GM23338 (cell line): ENCODE measurements at regions not wholly inside any gene's neighbourhood (a gene's known extent, or its start where the extent isn't known, plus 50 kb on each side); places are given as distances from the start of the nearest gene placed in this dataset.

Experiments
- ATAC-seq: fragments of 200-7000 bp; cut with Tn5 transposase; 3 replicates; pipeline ENCODE4 v1.9.1; 2020
- DNase-seq: peaks from one replicate; pipeline ENCODE4 v3.0.0-alpha.2; 2015; ENCODE audit warnings: low spot score
- H2AFZ ChIP-seq: fragments of 200-600 bp; sonication (generic); 2 replicates; pipeline ENCODE4 v1.8.0; 2016; ENCODE audit warnings: antibody characterized with exemption, mild to moderate bottlenecking, moderate library complexity
- H3F3A ChIP-seq: fragments of 200-600 bp; sonication (generic); replicated peaks from 2 replicates; pipeline ENCODE4 v1.8.0; 2017; ENCODE audit warnings: antibody characterized with exemption, mixed run types, low read depth
- H3K27ac ChIP-seq: fragments of 200-600 bp; sonication (generic); 2 replicates; pipeline ENCODE4 v1.6.1; 2016; ENCODE audit warnings: low read depth
- H3K27me3 ChIP-seq: fragments of 200-600 bp; sonication (generic); 2 replicates; pipeline ENCODE4 v1.8.0; 2016; ENCODE audit warnings: mild to moderate bottlenecking, mixed run types, moderate library complexity; ENCODE audit not compliant: insufficient read depth
- H3K36me3 ChIP-seq: fragments of 200-600 bp; sonication (generic); 2 replicates; pipeline ENCODE4 v1.8.0; 2016; ENCODE audit warnings: mild to moderate bottlenecking; ENCODE audit not compliant: insufficient read depth
- H3K4me1 ChIP-seq: fragments of 200-600 bp; sonication (generic); 2 replicates; pipeline ENCODE4 v1.8.0; 2016; ENCODE audit warnings: mild to moderate bottlenecking, moderate library complexity; ENCODE audit not compliant: insufficient read depth
- H3K4me2 ChIP-seq: fragments of 200-600 bp; sonication (generic); 2 replicates; pipeline ENCODE4 v1.7.1; 2017; ENCODE audit warnings: mixed run types
- H3K4me3 ChIP-seq: fragments of 200-600 bp; sonication (generic); 2 replicates; pipeline ENCODE4 v1.6.1; 2016; ENCODE audit warnings: mixed run types
- H3K79me2 ChIP-seq: fragments of 200-600 bp; sonication (generic); replicated peaks from 2 replicates; pipeline ENCODE4 v1.8.0; 2017; ENCODE audit warnings: mild to moderate bottlenecking; ENCODE audit not compliant: insufficient read depth
- H3K9me2 ChIP-seq: fragments of 200-600 bp; sonication (generic); 2 replicates; pipeline ENCODE4 v1.8.0; 2017; ENCODE audit not compliant: insufficient read depth
- H4K20me1 ChIP-seq: fragments of 200-600 bp; sonication (generic); replicated peaks from 2 replicates; pipeline ENCODE4 v1.8.0; 2017; ENCODE audit warnings: mild to moderate bottlenecking; ENCODE audit not compliant: insufficient read depth
- H3K27ac Mint-ChIP-seq: 2 replicates; pipeline ENCODE4 v1.8.0; 2020; ENCODE audit warnings: inconsistent platforms, mild to moderate bottlenecking, moderate library complexity, mixed read lengths
- H3K27me3 Mint-ChIP-seq: 3 replicates; pipeline ENCODE4 v1.8.0; 2022; ENCODE audit warnings: low read depth, mild to moderate bottlenecking, moderate library complexity, mixed read lengths, inconsistent platforms; ENCODE audit not compliant: insufficient read depth, poor library complexity
- H3K36me3 Mint-ChIP-seq: 3 replicates; pipeline ENCODE4 v1.8.0; 2021; ENCODE audit warnings: low read depth, mild to moderate bottlenecking, inconsistent platforms, moderate library complexity, mixed read lengths
- H3K4me1 Mint-ChIP-seq: 3 replicates; pipeline ENCODE4 v1.8.0; 2020; ENCODE audit warnings: mild to moderate bottlenecking, inconsistent platforms, mixed read lengths
- H3K4me3 Mint-ChIP-seq: 3 replicates; pipeline ENCODE4 v1.8.0; 2021; ENCODE audit warnings: moderate library complexity, mild to moderate bottlenecking, inconsistent platforms, mixed read lengths
- H3K9me3 Mint-ChIP-seq: 3 replicates; pipeline ENCODE4 v1.8.0; 2020; ENCODE audit warnings: moderate library complexity, mild to moderate bottlenecking, inconsistent platforms, mixed read lengths
- JUNB ChIP-seq: IDR thresholded peaks from one replicate; pipeline ENCODE4 v1.6.1; 2016; ENCODE audit warnings: antibody characterized with exemption; ENCODE audit not compliant: unreplicated experiment
- POLR2AphosphoS5 ChIP-seq: IDR thresholded peaks from 2 replicates; pipeline ENCODE4 v1.6.1; 2016; ENCODE audit warnings: antibody characterized with exemption, low read depth
- REST ChIP-seq: IDR thresholded peaks from one replicate; pipeline ENCODE4 v1.6.1; 2018; ENCODE audit warnings: antibody characterized with exemption; ENCODE audit not compliant: unreplicated experiment
- STAT1 ChIP-seq: IDR thresholded peaks from one replicate; pipeline ENCODE4 v1.6.1; 2016; ENCODE audit warnings: antibody characterized with exemption; ENCODE audit not compliant: unreplicated experiment
- TF ChIP-seq, protein P1 (sequence below): fragments of 250-450 bp; sonication (Bioruptor Pico); IDR thresholded peaks from 2 replicates; pipeline ENCODE4 v1.5.0; 2020; ENCODE audit warnings: mild to moderate bottlenecking, moderate library complexity

DNA sequence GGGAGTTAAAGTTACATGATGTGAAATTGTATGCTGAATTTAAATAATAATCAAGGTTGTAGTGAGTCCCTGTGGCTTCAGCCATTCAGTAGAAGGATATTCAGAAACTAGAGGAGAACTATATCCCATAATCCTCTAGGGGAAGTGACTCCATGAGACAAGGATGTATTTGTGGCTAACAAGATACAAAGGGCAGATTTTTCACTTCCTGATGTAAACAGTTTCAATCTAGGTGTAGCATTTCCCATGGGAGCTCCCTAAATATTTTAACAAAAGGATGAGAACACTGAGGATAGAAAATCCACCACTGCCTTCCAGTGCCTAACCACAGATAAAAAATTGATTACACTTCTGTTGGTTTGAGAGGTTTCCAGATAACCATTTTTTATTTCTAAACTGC lies 435.4 kb upstream of the TENM3 start:
- TF ChIP-seq STAT1 (no peak), POLR2AphosphoS5 (no peak), REST (no peak), JUNB (no peak)
- TF ChIP-seq, protein P1, sequence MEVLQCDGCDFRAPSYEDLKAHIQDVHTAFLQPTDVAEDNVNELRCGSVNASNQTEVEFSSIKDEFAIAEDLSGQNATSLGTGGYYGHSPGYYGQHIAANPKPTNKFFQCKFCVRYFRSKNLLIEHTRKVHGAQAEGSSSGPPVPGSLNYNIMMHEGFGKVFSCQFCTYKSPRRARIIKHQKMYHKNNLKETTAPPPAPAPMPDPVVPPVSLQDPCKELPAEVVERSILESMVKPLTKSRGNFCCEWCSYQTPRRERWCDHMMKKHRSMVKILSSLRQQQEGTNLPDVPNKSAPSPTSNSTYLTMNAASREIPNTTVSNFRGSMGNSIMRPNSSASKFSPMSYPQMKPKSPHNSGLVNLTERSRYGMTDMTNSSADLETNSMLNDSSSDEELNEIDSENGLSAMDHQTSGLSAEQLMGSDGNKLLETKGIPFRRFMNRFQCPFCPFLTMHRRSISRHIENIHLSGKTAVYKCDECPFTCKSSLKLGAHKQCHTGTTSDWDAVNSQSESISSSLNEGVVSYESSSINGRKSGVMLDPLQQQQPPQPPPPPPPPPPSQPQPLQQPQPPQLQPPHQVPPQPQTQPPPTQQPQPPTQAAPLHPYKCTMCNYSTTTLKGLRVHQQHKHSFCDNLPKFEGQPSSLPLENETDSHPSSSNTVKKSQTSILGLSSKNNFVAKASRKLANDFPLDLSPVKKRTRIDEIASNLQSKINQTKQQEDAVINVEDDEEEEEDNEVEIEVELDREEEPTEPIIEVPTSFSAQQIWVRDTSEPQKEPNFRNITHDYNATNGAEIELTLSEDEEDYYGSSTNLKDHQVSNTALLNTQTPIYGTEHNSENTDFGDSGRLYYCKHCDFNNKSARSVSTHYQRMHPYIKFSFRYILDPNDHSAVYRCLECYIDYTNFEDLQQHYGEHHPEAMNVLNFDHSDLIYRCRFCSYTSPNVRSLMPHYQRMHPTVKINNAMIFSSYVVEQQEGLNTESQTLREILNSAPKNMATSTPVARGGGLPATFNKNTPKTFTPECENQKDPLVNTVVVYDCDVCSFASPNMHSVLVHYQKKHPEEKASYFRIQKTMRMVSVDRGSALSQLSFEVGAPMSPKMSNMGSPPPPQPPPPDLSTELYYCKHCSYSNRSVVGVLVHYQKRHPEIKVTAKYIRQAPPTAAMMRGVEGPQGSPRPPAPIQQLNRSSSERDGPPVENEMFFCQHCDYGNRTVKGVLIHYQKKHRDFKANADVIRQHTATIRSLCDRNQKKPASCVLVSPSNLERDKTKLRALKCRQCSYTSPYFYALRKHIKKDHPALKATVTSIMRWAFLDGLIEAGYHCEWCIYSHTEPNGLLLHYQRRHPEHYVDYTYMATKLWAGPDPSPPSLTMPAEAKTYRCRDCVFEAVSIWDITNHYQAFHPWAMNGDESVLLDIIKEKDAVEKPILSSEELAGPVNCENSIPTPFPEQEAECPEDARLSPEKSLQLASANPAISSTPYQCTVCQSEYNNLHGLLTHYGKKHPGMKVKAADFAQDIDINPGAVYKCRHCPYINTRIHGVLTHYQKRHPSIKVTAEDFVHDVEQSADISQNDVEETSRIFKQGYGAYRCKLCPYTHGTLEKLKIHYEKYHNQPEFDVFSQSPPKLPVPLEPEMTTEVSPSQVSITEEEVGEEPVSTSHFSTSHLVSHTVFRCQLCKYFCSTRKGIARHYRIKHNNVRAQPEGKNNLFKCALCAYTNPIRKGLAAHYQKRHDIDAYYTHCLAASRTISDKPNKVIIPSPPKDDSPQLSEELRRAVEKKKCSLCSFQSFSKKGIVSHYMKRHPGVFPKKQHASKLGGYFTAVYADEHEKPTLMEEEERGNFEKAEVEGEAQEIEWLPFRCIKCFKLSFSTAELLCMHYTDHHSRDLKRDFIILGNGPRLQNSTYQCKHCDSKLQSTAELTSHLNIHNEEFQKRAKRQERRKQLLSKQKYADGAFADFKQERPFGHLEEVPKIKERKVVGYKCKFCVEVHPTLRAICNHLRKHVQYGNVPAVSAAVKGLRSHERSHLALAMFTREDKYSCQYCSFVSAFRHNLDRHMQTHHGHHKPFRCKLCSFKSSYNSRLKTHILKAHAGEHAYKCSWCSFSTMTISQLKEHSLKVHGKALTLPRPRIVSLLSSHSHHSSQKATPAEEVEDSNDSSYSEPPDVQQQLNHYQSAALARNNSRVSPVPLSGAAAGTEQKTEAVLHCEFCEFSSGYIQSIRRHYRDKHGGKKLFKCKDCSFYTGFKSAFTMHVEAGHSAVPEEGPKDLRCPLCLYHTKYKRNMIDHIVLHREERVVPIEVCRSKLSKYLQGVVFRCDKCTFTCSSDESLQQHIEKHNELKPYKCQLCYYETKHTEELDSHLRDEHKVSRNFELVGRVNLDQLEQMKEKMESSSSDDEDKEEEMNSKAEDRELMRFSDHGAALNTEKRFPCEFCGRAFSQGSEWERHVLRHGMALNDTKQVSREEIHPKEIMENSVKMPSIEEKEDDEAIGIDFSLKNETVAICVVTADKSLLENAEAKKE, result no peak
- H3K4me2 ChIP-seq, result no peak overlapping the region

More for the DNA sequence above, 435.4 kb upstream of the TENM3 start:
- H3K4me1 Mint-ChIP-seq, result peaks cover 9% of the 10 kb centered on the region; the same call in 2 of the 3 replicates
- no peaks in the 10 kb centered on the region for H3K9me3 Mint-ChIP-seq
- Histone ChIP-seq H4K20me1 (no peaks in the 10 kb centered on the region), H3F3A (no peaks in the 10 kb centered on the region), H3K79me2 (no peaks in the 10 kb centered on the region), H3K27me3 (no peaks in the 10 kb centered on the region), H3K9me2 (no peaks in the 10 kb centered on the region), H3K27ac (no peak overlapping the region), H3K36me3 (no peaks in the 10 kb centered on the region), H3K4me1 (no peaks in the 10 kb centered on the region), H3K4me3 (no peak overlapping the region), H2AFZ (no peak overlapping the region)
- H3K36me3 Mint-ChIP-seq, result no peaks in the 10 kb centered on the region
- H3K4me3 Mint-ChIP-seq, result no peak overlapping the region
- no peak overlapping the region for H3K27ac Mint-ChIP-seq
- H3K27me3 Mint-ChIP-seq, result no peaks in the 10 kb centered on the region
- DNase-seq (no peak), ATAC-seq (no peak)
